Testis (tissue), 2 donors: ENCODE measurements at regions not wholly inside any gene's neighbourhood (a gene's known extent, or its start where the extent isn't known, plus 50 kb on each side); places are given as distances from the start of the nearest gene placed in this dataset.

Source experiments
- DNase-seq: peaks from one replicate; pipeline ENCODE4 v3.0.0-alpha.2; 2019
- H3K27ac ChIP-seq, 2 donors: fragments of 200-600 bp; sonication (generic); one replicate each; pipeline ENCODE4 v1.5.1; 2019
- H3K27me3 ChIP-seq: fragments of 200-600 bp; sonication (generic); one replicate; pipeline ENCODE4 v1.5.1; 2019
- H3K36me3 ChIP-seq: fragments of 200-600 bp; sonication (generic); one replicate; pipeline ENCODE4 v1.5.1; 2017; ENCODE audit warnings: low read depth; ENCODE audit errors: missing control alignments
- H3K4me1 ChIP-seq: fragments of 200-600 bp; sonication (generic); one replicate; pipeline ENCODE4 v1.5.1; 2019
- H3K4me3 ChIP-seq, 2 donors: fragments of 200-600 bp; sonication (generic); one replicate each; pipeline ENCODE4 v1.5.1; 2017 to 2019
- H3K9me3 ChIP-seq: fragments of 200-600 bp; sonication (generic); one replicate; pipeline ENCODE4 v1.5.1; 2017
- CTCF ChIP-seq, 3 experiments: fragments of 450-650 bp in 2 of 3; fragments of 200-600 bp in 1 of 3; sonication (generic) in 1 of 3; IDR thresholded peaks; one replicate each; pipeline ENCODE4 v1.5.1; 2016 to 2019; ENCODE audit warnings: antibody characterized with exemption in 3 of 3, mild to moderate bottlenecking in 2 of 3, moderate library complexity in 1 of 3
- POLR2A ChIP-seq: fragments of 450-650 bp; IDR thresholded peaks from one replicate; pipeline ENCODE4 v1.6.1; 2017; ENCODE audit warnings: antibody characterized with exemption, mild to moderate bottlenecking, moderate library complexity
- WGBS, 2 donors: methylation state at CpG; one replicate each; pipeline ENCODE4 v1.1.5; 2018; 5-methylcytosine and 5-hydroxymethylcytosine counted together
- intact Hi-C: fragments of 100-400 bp; cut with DNase I; formaldehyde crosslinking; loops from one replicate; pipeline ENCODE4 v1.15.1; 2023; ENCODE audit warnings: low total_unique reads

- no peaks in the 10 kb centered on the region for H3K27me3 ChIP-seq
- H3K9me3 ChIP-seq, result no peaks in the 10 kb centered on the region
- 92 to 93% methylated on average over 6 of the region's 6 CpGs for WGBS, 2 donors
- H3K4me3 ChIP-seq, result no peak overlapping the region
- intact Hi-C loops, result no loop called here
- TF ChIP-seq POLR2A (no peak), CTCF (IDR thresholded peaks at IDR 0.05) (no peak)
- no peaks in the 10 kb centered on the region for H3K4me1 ChIP-seq
- H3K36me3 ChIP-seq, result no peaks in the 10 kb centered on the region
- no peak overlapping the region for H3K27ac ChIP-seq
- DNase-seq, result no peak
These were observed 84.1 kb downstream of the KLF4 start for GRCh38 chr9:107405511-107405910.

GRCh38 chr9:107404736-107405135 is 84.8 kb downstream of the KLF4 start:
- TF ChIP-seq POLR2A, result no peak
- TF ChIP-seq CTCF (IDR thresholded peaks at IDR 0.05), result no peak
- Histone ChIP-seq H3K27me3 (no peaks in the 10 kb centered on the region), H3K4me3 (no peak overlapping the region), H3K4me1 (no peaks in the 10 kb centered on the region), H3K9me3 (no peaks in the 10 kb centered on the region), H3K27ac (no peak overlapping the region), H3K36me3 (no peaks in the 10 kb centered on the region)
- intact Hi-C loops, result no loop called here
- 85 to 94% methylated on average over 8 of the region's 8 CpGs for whole genome bisulfite sequencing, 2 donors
- no peak for DNase-seq

GRCh38 chr9:107404161-107404560 is 85.4 kb downstream of the KLF4 start:
- Histone ChIP-seq H3K36me3 (no peaks in the 10 kb centered on the region), H3K4me3 (no peak overlapping the region), H3K9me3 (no peaks in the 10 kb centered on the region), H3K4me1 (no peaks in the 10 kb centered on the region), H3K27ac (no peak overlapping the region), H3K27me3 (no peaks in the 10 kb centered on the region)
- intact Hi-C loops, result no loop called here
- WGBS, 2 donors, result 61 to 71% methylated on average over 2 of the region's 2 CpGs
- no peak for DNase-seq
- TF ChIP-seq CTCF (IDR thresholded peaks at IDR 0.05) (no peak), POLR2A (no peak)

GRCh38 chr9:107397076-107398044 is 92.2 kb downstream of the KLF4 start:
- no peaks in the 10 kb centered on the region for H3K36me3 ChIP-seq
- H3K27me3 ChIP-seq, result no peaks in the 10 kb centered on the region
- 62 to 75% methylated on average over 12 of the region's 12 CpGs for WGBS, 2 donors
- TF ChIP-seq CTCF (IDR thresholded peaks at IDR 0.05) (no peak), POLR2A (no peak)
- H3K27ac ChIP-seq, result no peak overlapping the region
- H3K4me3 ChIP-seq, result no peak overlapping the region
- intact Hi-C loops, result no loop called here
- no peak for DNase-seq
- H3K9me3 ChIP-seq, result no peaks in the 10 kb centered on the region
- H3K4me1 ChIP-seq, result no peaks in the 10 kb centered on the region

GRCh38 chr9:107394264-107394663 is 95.3 kb downstream of the KLF4 start:
- DNase-seq, result no peak
- intact Hi-C loops, result no loop called here

More at GRCh38 chr9:107394264-107394663, 95.3 kb downstream of the KLF4 start:
- peaks cover 7% of the 10 kb centered on the region for H3K4me1 ChIP-seq
- TF ChIP-seq POLR2A (no peak), CTCF (IDR thresholded peaks at IDR 0.05) (no peak)
- no peaks in the 10 kb centered on the region for H3K36me3 ChIP-seq
- H3K4me3 ChIP-seq, result no peak overlapping the region
- H3K9me3 ChIP-seq, result no peaks in the 10 kb centered on the region
- WGBS, 2 donors, result 15 to 34% methylated on average over 5 of the region's 5 CpGs
- no peaks in the 10 kb centered on the region for H3K27me3 ChIP-seq
- no peak overlapping the region for H3K27ac ChIP-seq
